Lower leg skin (tissue), 3 donors: ENCODE measurements at regions not wholly inside any gene's neighbourhood (a gene's known extent, or its start where the extent isn't known, plus 50 kb on each side); places are given as distances from the start of the nearest gene placed in this dataset.

Experiments
- POLR2A ChIP-seq, 2 donors: fragments of 450-650 bp; IDR thresholded peaks; one replicate each; pipeline ENCODE4 v1.6.1; 2016 to 2017; ENCODE audit warnings: antibody characterized with exemption in 2 of 2, mild to moderate bottlenecking in 1 of 2, moderate library complexity in 1 of 2
- TF ChIP-seq, protein P1 (sequence below), 3 donors: fragments of 450-650 bp; IDR thresholded peaks; one replicate each; pipeline ENCODE4 v1.5.1; 2016; ENCODE audit warnings: antibody characterized with exemption in 3 of 3, mild to moderate bottlenecking in 3 of 3, moderate library complexity in 2 of 3

DNA sequence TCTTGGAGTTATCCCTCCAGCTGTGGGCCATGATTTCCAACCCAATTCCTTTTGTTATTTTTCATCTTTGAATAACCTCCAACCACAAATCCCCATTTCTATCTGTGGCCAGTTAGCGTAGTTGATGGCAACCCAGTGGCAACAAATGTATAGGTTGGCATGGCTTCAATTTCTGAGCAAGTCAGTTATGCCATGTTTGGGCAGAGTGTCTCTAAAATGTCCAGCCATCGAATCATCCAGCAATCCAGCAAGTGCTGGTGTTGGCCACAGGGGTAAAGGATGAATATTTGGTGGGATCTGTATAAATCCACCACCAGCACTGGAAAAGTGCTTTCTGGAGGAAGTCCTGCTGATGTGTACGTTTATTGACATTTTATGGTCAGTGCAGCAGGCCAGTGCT lies 233.3 kb downstream of the MYLK4 start:
- TF ChIP-seq, protein P1, sequence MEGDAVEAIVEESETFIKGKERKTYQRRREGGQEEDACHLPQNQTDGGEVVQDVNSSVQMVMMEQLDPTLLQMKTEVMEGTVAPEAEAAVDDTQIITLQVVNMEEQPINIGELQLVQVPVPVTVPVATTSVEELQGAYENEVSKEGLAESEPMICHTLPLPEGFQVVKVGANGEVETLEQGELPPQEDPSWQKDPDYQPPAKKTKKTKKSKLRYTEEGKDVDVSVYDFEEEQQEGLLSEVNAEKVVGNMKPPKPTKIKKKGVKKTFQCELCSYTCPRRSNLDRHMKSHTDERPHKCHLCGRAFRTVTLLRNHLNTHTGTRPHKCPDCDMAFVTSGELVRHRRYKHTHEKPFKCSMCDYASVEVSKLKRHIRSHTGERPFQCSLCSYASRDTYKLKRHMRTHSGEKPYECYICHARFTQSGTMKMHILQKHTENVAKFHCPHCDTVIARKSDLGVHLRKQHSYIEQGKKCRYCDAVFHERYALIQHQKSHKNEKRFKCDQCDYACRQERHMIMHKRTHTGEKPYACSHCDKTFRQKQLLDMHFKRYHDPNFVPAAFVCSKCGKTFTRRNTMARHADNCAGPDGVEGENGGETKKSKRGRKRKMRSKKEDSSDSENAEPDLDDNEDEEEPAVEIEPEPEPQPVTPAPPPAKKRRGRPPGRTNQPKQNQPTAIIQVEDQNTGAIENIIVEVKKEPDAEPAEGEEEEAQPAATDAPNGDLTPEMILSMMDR (IDR thresholded peaks at IDR 0.05): no peak
- no peak for TF ChIP-seq POLR2A (IDR thresholded peaks at IDR 0.05)
